ENCODE measurements at regions not wholly inside any gene's neighbourhood (a gene's known extent, or its start where the extent isn't known, plus 50 kb on each side); places are given as distances from the start of the nearest gene placed in this dataset.

- peaks cover 0 to 3% (median 0%) of the 10 kb centered on the region in 9 donors for H3K4me1 ChIP-seq
- H3K4me3 ChIP-seq = no peak overlapping the region
- ATAC-seq (no peak), DNase-seq (no peak)
- no peak for TF ChIP-seq CTCF (IDR thresholded peaks at IDR 0.05)
- intact Hi-C loops (cut with DNase I) = no loop called here
- peaks cover 0 to 2% (median 0%) of the 10 kb centered on the region in 11 donors for H3K9me3 ChIP-seq
- H3K27me3 ChIP-seq = peaks cover 0 to 3% (median 0%) of the 10 kb centered on the region in 7 donors
- no peak overlapping the region for H3K27ac ChIP-seq
- WGBS, 2 donors = 73 to 79% methylated on average over 3 of the region's 3 CpGs
- H3K36me3 ChIP-seq = no peaks in the 10 kb centered on the region
Measured at GRCh38 chr2:234398531-234398930, 98.3 kb downstream of the ARL4C start.

- intact Hi-C loops (cut with DNase I) = no loop called here
- ATAC-seq (no peak), DNase-seq (no peak)
- Histone ChIP-seq H3K27ac (no peak overlapping the region), H3K27me3 (peaks cover 0 to 3% (median 0%) of the 10 kb centered on the region in 7 donors), H3K9me3 (peaks cover 0 to 4% (median 0%) of the 10 kb centered on the region in 11 donors), H3K36me3 (no peaks in the 10 kb centered on the region), H3K4me1 (peaks cover 0 to 3% (median 0%) of the 10 kb centered on the region in 9 donors), H3K4me3 (no peak overlapping the region)
- TF ChIP-seq CTCF (IDR thresholded peaks at IDR 0.05) = no peak
- WGBS, 2 donors = 64 to 71% methylated on average over 6 of the region's 6 CpGs
Measured at GRCh38 chr2:234395891-234396420, 100.9 kb downstream of the ARL4C start.

- ATAC-seq (no peak), DNase-seq (no peak)
- peaks cover 0 to 3% (median 0%) of the 10 kb centered on the region in 7 donors for H3K27me3 ChIP-seq
- H3K36me3 ChIP-seq = no peaks in the 10 kb centered on the region
- TF ChIP-seq CTCF (IDR thresholded peaks at IDR 0.05) = no peak
- no peak overlapping the region for H3K27ac ChIP-seq
- H3K4me1 ChIP-seq = peaks cover 0 to 3% (median 0%) of the 10 kb centered on the region in 9 donors
- WGBS, 2 donors = 88 to 90% methylated on average over 4 of the region's 4 CpGs
- no peak overlapping the region for H3K4me3 ChIP-seq
- intact Hi-C loops (cut with DNase I) = no loop called here
- H3K9me3 ChIP-seq = peaks cover 0 to 5% (median 0%) of the 10 kb centered on the region in 11 donors
Measured at GRCh38 chr2:234394450-234394849, 102.4 kb downstream of the ARL4C start.

- no peak overlapping the region for H3K4me3 ChIP-seq
- intact Hi-C loops (cut with DNase I) = no loop called here
- WGBS, 2 donors = 81 to 82% methylated on average over 3 of the region's 3 CpGs
Measured at GRCh38 chr2:234393354-234393753, 103.5 kb downstream of the ARL4C start.

More at GRCh38 chr2:234393354-234393753, 103.5 kb downstream of the ARL4C start:
- Histone ChIP-seq H3K27me3 (peaks cover 0 to 3% (median 0%) of the 10 kb centered on the region in 7 donors), H3K9me3 (peaks cover 0 to 5% (median 0%) of the 10 kb centered on the region in 11 donors), H3K4me1 (peaks cover 0 to 3% (median 0%) of the 10 kb centered on the region in 9 donors), H3K36me3 (no peaks in the 10 kb centered on the region), H3K27ac (no peak overlapping the region)
- TF ChIP-seq CTCF (IDR thresholded peaks at IDR 0.05) = no peak
- DNase-seq (no peak), ATAC-seq (no peak)

All from heart right ventricle (tissue), 16 donors.